CD4-positive, alpha-beta T cell treated with Interleukin-17A for 4 hours (primary cell): ENCODE measurements at regions not wholly inside any gene's neighbourhood (a gene's known extent, or its start where the extent isn't known, plus 50 kb on each side); places are given as distances from the start of the nearest gene placed in this dataset.
A peak's percentile ranks its signal among the peaks of the same experiment; 100 is the strongest.
"Not testable (repeated sequence)": the region's sequence is repeated elsewhere in the genome, so short reads cannot be mapped to it uniquely, and the experiment has no call there.

Source experiments
- DNase-seq: peaks from one replicate; pipeline ENCODE4 v3.0.0-alpha.2; 2020; ENCODE audit warnings: mixed read lengths

- DNase-seq, result no peak
Observed at GRCh38 chrX:63285375-63285774, 65.8 kb downstream of the SPIN4 start.

GRCh38 chrX:63284659-63285058 lies 66.5 kb downstream of the SPIN4 start:
- no peak for DNase-seq

GRCh38 chrX:63283348-63283747 lies 67.8 kb downstream of the SPIN4 start:
- DNase-seq, result no peak

GRCh38 chrX:63282828-63283227 lies 68.3 kb downstream of the SPIN4 start:
- no peak for DNase-seq

- no peak for DNase-seq
Observed at GRCh38 chrX:63282077-63282476, 69.1 kb downstream of the SPIN4 start.

- no peak for DNase-seq
Observed at GRCh38 chrX:63281465-63281864, 69.7 kb downstream of the SPIN4 start.

GRCh38 chrX:63277394-63277793 lies 73.7 kb downstream of the SPIN4 start:
- not testable (repeated sequence) for DNase-seq

GRCh38 chrX:63275127-63275526 lies 76.0 kb downstream of the SPIN4 start:
- peak; percentile 30 for DNase-seq

- no peak for DNase-seq
Observed at GRCh38 chrX:63270873-63271272, 80.3 kb downstream of the SPIN4 start.

- no peak for DNase-seq
Observed at GRCh38 chrX:63258144-63258543, 93.0 kb downstream of the SPIN4 start.

GRCh38 chrX:63250253-63250868 lies 100.8 kb downstream of the SPIN4 start:
- peak; percentile 34 for DNase-seq

- not testable (repeated sequence) for DNase-seq
Observed at GRCh38 chrX:63242689-63243088, 108.4 kb downstream of the SPIN4 start.

GRCh38 chrX:63235963-63236362 lies 115.2 kb downstream of the SPIN4 start:
- not testable (repeated sequence) for DNase-seq

- DNase-seq, result not testable (repeated sequence)
Observed at GRCh38 chrX:63233013-63233412, 118.1 kb downstream of the SPIN4 start.

- not testable (repeated sequence) for DNase-seq
Observed at GRCh38 chrX:63218202-63218601, 132.9 kb downstream of the SPIN4 start.

- DNase-seq, result not testable (repeated sequence)
Observed at GRCh38 chrX:63217549-63217948, 133.6 kb downstream of the SPIN4 start.

GRCh38 chrX:63209645-63210044 lies 141.5 kb downstream of the SPIN4 start:
- not testable (repeated sequence) for DNase-seq

GRCh38 chrX:63209128-63209527 lies 142.0 kb downstream of the SPIN4 start:
- not testable (repeated sequence) for DNase-seq

GRCh38 chrX:63204266-63205074 lies 146.7 kb downstream of the SPIN4 start:
- not testable (repeated sequence) for DNase-seq

GRCh38 chrX:63201987-63202386 lies 149.1 kb downstream of the SPIN4 start:
- not testable (repeated sequence) for DNase-seq

- DNase-seq, result not testable (repeated sequence)
Observed at GRCh38 chrX:63198693-63199092, 152.4 kb downstream of the SPIN4 start.

- DNase-seq, result not testable (repeated sequence)
Observed at GRCh38 chrX:63192366-63193041, 158.6 kb downstream of the SPIN4 start.

GRCh38 chrX:63186137-63186536 lies 165.0 kb downstream of the SPIN4 start:
- DNase-seq, result no peak

- DNase-seq, result not testable (repeated sequence)
Observed at GRCh38 chrX:63179852-63180251, 171.3 kb downstream of the SPIN4 start.
